SK-N-SH (cell line): ENCODE measurements at regions not wholly inside any gene's neighbourhood (a gene's known extent, or its start where the extent isn't known, plus 50 kb on each side); places are given as distances from the start of the nearest gene placed in this dataset.

Experiments used
- CTCF ChIA-PET: fragments of 300-600, 350-600 bp; formaldehyde crosslinking; extraction: SDS; loops from one replicate; lab custom pipeline; 2021; lab: Yijun Ruan, JAX
- POLR2A ChIA-PET: fragments of 350-600 bp; sonication (Branson Sonifier 250); formaldehyde crosslinking; extraction: SDS; loops from one replicate; lab custom pipeline; 2020; ENCODE audit warnings: antibody characterized with exemption, inconsistent platforms; lab: Yijun Ruan, JAX
- DNase-seq: peaks from one replicate; pipeline ENCODE4 v3.0.0; 2012
- H2AFZ ChIP-seq: fragments of 200-600 bp; sonication (generic); 2 replicates; pipeline ENCODE4 v1.8.1; 2016; ENCODE audit warnings: antibody characterized with exemption, mild to moderate bottlenecking, low read depth
- H3F3A ChIP-seq: fragments of 200-600 bp; sonication (generic); replicated peaks from 2 replicates; pipeline ENCODE3; 2016; ENCODE audit warnings: antibody characterized with exemption, mild to moderate bottlenecking; ENCODE audit not compliant: insufficient read depth
- H3K27ac ChIP-seq, 2 experiments: fragments of 200-500 bp in 1 of 2; fragments of 200-600 bp in 1 of 2; sonication (Bioruptor generic) in 1 of 2; sonication (generic), shearing (Covaris generic) in 1 of 2; 2 replicates each; pipeline versions ENCODE4 v1.5.1 to v1.6.1; 2014 to 2016; ENCODE audit warnings: low read depth in 2 of 2, inconsistent platforms in 1 of 2, low read length in 1 of 2, mild to moderate bottlenecking in 1 of 2, mixed read lengths in 1 of 2
- H3K27me3 ChIP-seq: fragments of 200-600 bp; sonication (generic), shearing (Covaris generic); 2 replicates; pipeline ENCODE4 v1.6.1; 2016; ENCODE audit warnings: mixed run types; ENCODE audit not compliant: insufficient read depth
- H3K36me3 ChIP-seq, 2 experiments: fragments of 200-500 bp in 1 of 2; fragments of 200-600 bp in 1 of 2; sonication (Bioruptor generic) in 1 of 2; sonication (generic) in 1 of 2; replicated peaks in 1 of 2; 2 replicates each; pipeline versions ENCODE3 to v1.5.1; 2014 to 2016; ENCODE audit warnings: low read length in 1 of 2, mild to moderate bottlenecking in 1 of 2; ENCODE audit not compliant: insufficient read depth in 2 of 2, control insufficient read depth in 1 of 2
- H3K4me1 ChIP-seq, 2 experiments: fragments of 200-500 bp in 1 of 2; fragments of 200-600 bp in 1 of 2; sonication (Bioruptor generic) in 1 of 2; sonication (generic), shearing (Covaris generic) in 1 of 2; 2 replicates each; pipeline versions ENCODE4 v1.5.1 to v1.6.1; 2014 to 2016; ENCODE audit warnings: low read depth in 1 of 2, low read length in 1 of 2, mixed run types in 1 of 2; ENCODE audit not compliant: insufficient read depth in 2 of 2, control insufficient read depth in 1 of 2
- H3K4me2 ChIP-seq: fragments of 200-600 bp; sonication (generic), shearing (Covaris generic); 2 replicates; pipeline ENCODE4 v1.6.1; 2017; ENCODE audit warnings: mixed run types
- H3K4me3 ChIP-seq, 2 experiments: fragments of 200-500 bp in 1 of 2; fragments of 200-600 bp in 1 of 2; sonication (Bioruptor generic) in 1 of 2; sonication (generic), shearing (Covaris generic) in 1 of 2; 2 replicates each; pipeline versions ENCODE4 v1.5.1 to v1.8.1; 2014 to 2016; ENCODE audit warnings: low read depth in 2 of 2, inconsistent platforms in 1 of 2, low read length in 1 of 2, mild to moderate bottlenecking in 1 of 2, mixed read lengths in 1 of 2, moderate library complexity in 1 of 2
- H3K79me2 ChIP-seq: fragments of 200-600 bp; sonication (generic); 2 replicates; pipeline ENCODE4 v1.8.1; 2017; ENCODE audit warnings: mild to moderate bottlenecking; ENCODE audit not compliant: insufficient read depth
- H3K9ac ChIP-seq: fragments of 200-600 bp; sonication (generic); 2 replicates; pipeline ENCODE4 v1.6.1; 2017; ENCODE audit warnings: mixed run types
- H3K9me2 ChIP-seq: fragments of 200-600 bp; sonication (generic); 2 replicates; pipeline ENCODE4 v1.6.1; 2017; ENCODE audit warnings: mixed run types
- H3K9me3 ChIP-seq: fragments of 200-600 bp; sonication (generic); 2 replicates; pipeline ENCODE4 v1.6.1; 2017; ENCODE audit warnings: mixed run types, mild to moderate bottlenecking, moderate library complexity
- H4K20me1 ChIP-seq: fragments of 200-600 bp; sonication (generic); 2 replicates; pipeline ENCODE4 v1.6.1; 2017; ENCODE audit warnings: mild to moderate bottlenecking, mixed run types; ENCODE audit not compliant: insufficient read depth
- CHD2 ChIP-seq: fragments of 150-350 bp; IDR thresholded peaks from 2 replicates; pipeline ENCODE4 v1.6.1; 2018; ENCODE audit warnings: low read length; ENCODE audit not compliant: partially characterized antibody
- EZH2phosphoT487 ChIP-seq: fragments of 200-600 bp; sonication (generic); IDR thresholded peaks from 2 replicates; pipeline ENCODE4 v1.6.1; 2017; ENCODE audit warnings: low read depth, mixed run types, mild to moderate bottlenecking, antibody characterized with exemption, moderate library complexity, borderline replicate concordance
- FOSL2 ChIP-seq: IDR thresholded peaks from 2 replicates; pipeline ENCODE4 v1.4.0; 2012; ENCODE audit warnings: low read depth, mild to moderate bottlenecking, moderate library complexity, borderline replicate concordance
- FOXJ3 ChIP-seq: sonication (generic); formaldehyde crosslinking; IDR thresholded peaks from 2 replicates; pipeline ENCODE4 v1.5.1; 2020; ENCODE audit warnings: mild to moderate bottlenecking, missing genetic modification reagents
- RCOR1 ChIP-seq: fragments of 150-350 bp; IDR thresholded peaks from 2 replicates; pipeline ENCODE4 v1.6.1; 2017; ENCODE audit warnings: antibody characterized with exemption, low read length
- SIN3A ChIP-seq: IDR thresholded peaks from 2 replicates; pipeline ENCODE4 v1.6.1; 2012; ENCODE audit warnings: low read depth, mild to moderate bottlenecking, low read length, moderate library complexity, borderline replicate concordance
- whole genome bisulfite sequencing: methylation state at CpG from one replicate; pipeline ENCODE4 v1.1.6; 2017; ENCODE audit warnings: low lambda C conversion rate; 5-methylcytosine and 5-hydroxymethylcytosine counted together
- TF ChIP-seq, protein P1 (sequence below): fragments of 150-350 bp; IDR thresholded peaks from 2 replicates; pipeline ENCODE4 v1.6.1; 2017; ENCODE audit warnings: antibody characterized with exemption, low read length, low read depth, borderline replicate concordance
- TF ChIP-seq, protein P2 (sequence below): IDR thresholded peaks from 2 replicates; pipeline ENCODE4; 2012
- TF ChIP-seq, protein P3 (sequence below): fragments of 150-350 bp; IDR thresholded peaks from 2 replicates; pipeline ENCODE4 v1.6.1; 2016; ENCODE audit warnings: mild to moderate bottlenecking, low read depth, low read length
- TF ChIP-seq, protein P4 (sequence below): fragments of 200-600 bp; sonication (generic); IDR thresholded peaks from 2 replicates; pipeline ENCODE4 v1.6.1; 2017; ENCODE audit warnings: antibody characterized with exemption, mild to moderate bottlenecking, moderate library complexity

DNA sequence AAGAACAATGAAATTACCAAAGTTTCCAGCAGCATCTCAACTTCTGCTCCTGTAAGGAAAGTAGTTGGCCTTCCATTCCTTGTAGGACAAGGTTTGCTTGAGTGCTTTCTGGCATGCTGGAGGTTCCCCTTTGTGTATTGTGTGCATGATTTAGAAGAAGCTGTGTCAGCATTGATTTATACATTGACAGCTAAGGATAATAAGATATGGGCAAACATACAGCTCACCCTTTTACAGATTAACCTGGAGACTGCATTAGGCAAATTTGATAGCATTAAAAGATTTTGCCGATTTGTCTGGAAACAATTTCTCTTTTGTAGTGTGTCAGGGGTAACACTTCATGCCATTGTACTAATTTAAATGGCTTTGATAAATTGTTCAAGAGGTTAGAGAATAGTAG, 221.8 kb upstream of the PACRGL start:
- Histone ChIP-seq H3K27ac (no peak overlapping the region), H3K4me1 (peaks cover 0 to 3% of the 10 kb centered on the region in 2 experiments; a peak in 2 of 4 replicates), H2AFZ (no peak overlapping the region), H4K20me1 (peaks cover 20% of the 10 kb centered on the region), H3K9ac (no peak overlapping the region), H3K4me3 (no peak overlapping the region), H3K9me2 (no peaks in the 10 kb centered on the region), H3K4me2 (no peak overlapping the region), H3K27me3 (no peaks in the 10 kb centered on the region), H3K9me3 (no peaks in the 10 kb centered on the region), H3K36me3 (peaks cover 3 to 8% of the 10 kb centered on the region in 2 experiments), H3K79me2 (no peaks in the 10 kb centered on the region; the same call in 1 of the 2 replicates), H3F3A (no peaks in the 10 kb centered on the region)
- ChIA-PET POLR2A (no interaction called here), CTCF (interaction anchor here (2.2 kb wide), 1 partner anchor 12 kb away, joined by 9 read pairs; no protein-coding TSS in a partner anchor)
- WGBS: 97% methylated on average over 1 of the region's 1 CpG
- no peak for DNase-seq
- TF ChIP-seq EZH2phosphoT487 (no peak), FOSL2 (no peak), SIN3A (no peak), FOXJ3 (no peak), RCOR1 (no peak), CHD2 (no peak)
- TF ChIP-seq, protein P1, sequence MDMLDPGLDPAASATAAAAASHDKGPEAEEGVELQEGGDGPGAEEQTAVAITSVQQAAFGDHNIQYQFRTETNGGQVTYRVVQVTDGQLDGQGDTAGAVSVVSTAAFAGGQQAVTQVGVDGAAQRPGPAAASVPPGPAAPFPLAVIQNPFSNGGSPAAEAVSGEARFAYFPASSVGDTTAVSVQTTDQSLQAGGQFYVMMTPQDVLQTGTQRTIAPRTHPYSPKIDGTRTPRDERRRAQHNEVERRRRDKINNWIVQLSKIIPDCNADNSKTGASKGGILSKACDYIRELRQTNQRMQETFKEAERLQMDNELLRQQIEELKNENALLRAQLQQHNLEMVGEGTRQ: no peak
- TF ChIP-seq, protein P2, sequence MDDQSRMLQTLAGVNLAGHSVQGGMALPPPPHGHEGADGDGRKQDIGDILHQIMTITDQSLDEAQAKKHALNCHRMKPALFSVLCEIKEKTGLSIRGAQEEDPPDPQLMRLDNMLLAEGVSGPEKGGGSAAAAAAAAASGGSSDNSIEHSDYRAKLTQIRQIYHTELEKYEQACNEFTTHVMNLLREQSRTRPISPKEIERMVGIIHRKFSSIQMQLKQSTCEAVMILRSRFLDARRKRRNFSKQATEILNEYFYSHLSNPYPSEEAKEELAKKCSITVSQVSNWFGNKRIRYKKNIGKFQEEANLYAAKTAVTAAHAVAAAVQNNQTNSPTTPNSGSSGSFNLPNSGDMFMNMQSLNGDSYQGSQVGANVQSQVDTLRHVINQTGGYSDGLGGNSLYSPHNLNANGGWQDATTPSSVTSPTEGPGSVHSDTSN: no peak
- TF ChIP-seq, protein P3, sequence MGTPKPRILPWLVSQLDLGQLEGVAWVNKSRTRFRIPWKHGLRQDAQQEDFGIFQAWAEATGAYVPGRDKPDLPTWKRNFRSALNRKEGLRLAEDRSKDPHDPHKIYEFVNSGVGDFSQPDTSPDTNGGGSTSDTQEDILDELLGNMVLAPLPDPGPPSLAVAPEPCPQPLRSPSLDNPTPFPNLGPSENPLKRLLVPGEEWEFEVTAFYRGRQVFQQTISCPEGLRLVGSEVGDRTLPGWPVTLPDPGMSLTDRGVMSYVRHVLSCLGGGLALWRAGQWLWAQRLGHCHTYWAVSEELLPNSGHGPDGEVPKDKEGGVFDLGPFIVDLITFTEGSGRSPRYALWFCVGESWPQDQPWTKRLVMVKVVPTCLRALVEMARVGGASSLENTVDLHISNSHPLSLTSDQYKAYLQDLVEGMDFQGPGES: no peak
- TF ChIP-seq, protein P4, sequence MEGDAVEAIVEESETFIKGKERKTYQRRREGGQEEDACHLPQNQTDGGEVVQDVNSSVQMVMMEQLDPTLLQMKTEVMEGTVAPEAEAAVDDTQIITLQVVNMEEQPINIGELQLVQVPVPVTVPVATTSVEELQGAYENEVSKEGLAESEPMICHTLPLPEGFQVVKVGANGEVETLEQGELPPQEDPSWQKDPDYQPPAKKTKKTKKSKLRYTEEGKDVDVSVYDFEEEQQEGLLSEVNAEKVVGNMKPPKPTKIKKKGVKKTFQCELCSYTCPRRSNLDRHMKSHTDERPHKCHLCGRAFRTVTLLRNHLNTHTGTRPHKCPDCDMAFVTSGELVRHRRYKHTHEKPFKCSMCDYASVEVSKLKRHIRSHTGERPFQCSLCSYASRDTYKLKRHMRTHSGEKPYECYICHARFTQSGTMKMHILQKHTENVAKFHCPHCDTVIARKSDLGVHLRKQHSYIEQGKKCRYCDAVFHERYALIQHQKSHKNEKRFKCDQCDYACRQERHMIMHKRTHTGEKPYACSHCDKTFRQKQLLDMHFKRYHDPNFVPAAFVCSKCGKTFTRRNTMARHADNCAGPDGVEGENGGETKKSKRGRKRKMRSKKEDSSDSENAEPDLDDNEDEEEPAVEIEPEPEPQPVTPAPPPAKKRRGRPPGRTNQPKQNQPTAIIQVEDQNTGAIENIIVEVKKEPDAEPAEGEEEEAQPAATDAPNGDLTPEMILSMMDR: no peak
